Stimulated activated CD4-positive, alpha-beta T cell treated with anti-CD3 and anti-CD28 coated beads, Interleukin-12 subunit alpha, Interleukin-12 subunit beta, amount 100 ng/mL, for 4 hours (primary cell): ENCODE measurements at regions not wholly inside any gene's neighbourhood (a gene's known extent, or its start where the extent isn't known, plus 50 kb on each side); places are given as distances from the start of the nearest gene placed in this dataset.
"Not testable (repeated sequence)": the region's sequence is repeated elsewhere in the genome, so short reads cannot be mapped to it uniquely, and the experiment has no call there.

Experiments used
- DNase-seq: peaks from one replicate; pipeline ENCODE4 v3.0.0-alpha.2; 2020

- no peak for DNase-seq
Measured at GRCh38 chr3:15851735-15852134, 54.0 kb upstream of the ANKRD28 start.

GRCh38 chr3:15858547-15859506, 61.0 kb upstream of the ANKRD28 start:
- DNase-seq: peak; percentile 47

DNA sequence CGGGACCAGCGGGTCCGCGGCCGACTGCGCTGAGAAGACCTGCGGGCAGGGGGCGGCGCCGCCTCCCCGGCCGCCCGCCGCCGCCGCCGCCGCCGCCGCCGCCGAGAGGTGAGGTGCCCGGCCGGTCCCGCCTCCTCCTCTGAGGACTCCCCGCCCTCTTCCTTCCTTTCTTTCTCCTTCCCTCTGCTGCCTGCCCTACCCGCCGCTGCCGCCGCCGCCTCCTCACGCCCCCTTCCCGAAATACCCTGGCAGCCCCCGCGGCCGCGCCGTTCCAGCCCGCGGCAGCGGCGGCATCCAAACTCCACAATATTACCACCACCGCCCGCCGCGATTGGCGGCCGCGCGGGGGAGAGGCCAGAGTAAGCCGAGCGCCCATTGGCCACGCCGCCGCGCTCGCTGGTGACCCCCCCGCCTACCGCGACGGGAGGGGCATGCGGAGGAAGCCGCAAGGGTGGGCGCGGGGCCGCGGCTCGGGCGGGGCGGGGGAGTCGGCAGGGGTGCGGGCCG, 61.8 kb upstream of the ANKRD28 start:
- DNase-seq: peak; percentile 76

DNA sequence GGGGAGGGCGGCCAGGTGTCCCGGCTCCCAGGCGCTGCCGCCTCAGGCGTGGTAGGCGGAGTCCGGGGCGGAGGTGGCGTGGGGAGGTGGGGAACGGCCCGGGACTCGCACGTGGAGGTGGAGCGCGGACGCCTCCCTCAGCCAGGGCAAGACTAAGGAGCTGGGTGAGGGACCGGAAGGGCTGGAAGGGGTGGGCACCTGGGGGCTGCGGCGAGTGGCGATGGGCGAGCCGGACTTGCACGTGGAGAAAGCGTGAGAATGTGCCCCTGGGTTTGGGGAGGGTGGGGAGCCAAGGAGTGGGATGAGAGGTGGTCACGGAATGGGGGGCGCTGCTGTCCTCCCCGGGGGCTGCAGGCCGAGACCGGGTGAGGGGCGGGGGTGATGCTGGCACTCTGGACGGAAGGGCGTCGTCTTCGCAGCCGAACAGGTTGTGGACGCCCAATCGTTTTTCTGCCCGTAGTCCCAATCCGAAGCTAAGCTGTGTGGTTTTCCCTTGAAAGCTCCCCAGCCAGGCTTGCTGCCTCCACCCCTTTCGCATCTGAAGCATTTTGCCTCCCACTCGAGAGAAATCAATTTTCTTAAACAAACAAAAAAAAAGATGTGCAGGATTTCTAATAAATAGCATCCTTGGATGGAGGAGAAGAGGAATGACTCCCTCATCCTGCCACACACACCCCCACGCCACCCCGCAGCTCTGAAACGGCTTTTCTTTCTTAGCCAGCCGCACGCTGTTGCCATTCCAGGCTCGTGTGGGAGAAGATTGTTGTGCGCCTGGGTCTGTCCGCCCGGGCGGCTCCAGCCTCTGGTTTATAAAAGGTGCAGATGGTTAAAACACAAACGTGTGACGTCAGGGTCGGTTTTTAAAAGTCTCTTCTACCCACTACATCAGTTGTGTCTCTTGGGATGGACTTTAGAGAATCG, 62.5 kb upstream of the ANKRD28 start:
- peak; percentile 36 for DNase-seq

DNA sequence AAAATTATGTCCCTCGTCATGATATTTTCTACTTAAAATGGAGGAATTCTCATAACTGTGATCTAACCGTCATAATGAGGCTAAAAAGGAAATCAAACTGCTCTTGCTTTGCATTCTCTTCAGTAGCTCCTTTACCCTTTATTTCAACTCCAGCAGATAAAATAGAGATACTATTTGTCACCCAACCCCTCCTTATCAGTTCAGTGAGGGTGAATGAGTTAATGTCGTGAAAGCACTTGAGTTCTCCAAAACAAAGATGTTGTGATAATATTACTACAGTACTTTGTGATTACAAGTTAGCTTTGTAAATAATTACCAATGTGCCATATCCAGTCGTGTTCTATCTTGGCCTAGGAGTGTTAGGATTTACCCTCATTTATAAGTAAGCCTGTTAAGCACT, 63.4 kb upstream of the ANKRD28 start:
- DNase-seq: no peak

DNA sequence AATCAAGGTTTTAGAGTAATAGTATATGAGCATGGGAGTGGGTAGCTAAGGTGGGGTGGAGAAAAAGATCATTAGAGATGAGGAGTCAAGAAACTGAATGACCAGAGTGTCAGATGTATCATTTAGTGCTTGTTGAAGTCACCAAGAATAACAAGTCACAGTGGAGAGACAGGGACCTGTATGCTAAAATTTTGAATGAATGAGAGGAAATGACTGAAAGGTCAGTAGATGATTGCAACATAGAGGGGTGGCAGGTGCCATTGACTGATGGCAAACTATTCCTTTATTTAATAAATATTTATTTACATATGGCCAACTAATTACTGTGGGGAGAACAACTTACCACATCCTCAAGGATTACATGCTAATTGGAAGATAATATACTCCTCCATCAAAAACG, 75.0 kb upstream of the ANKRD28 start:
- no peak for DNase-seq

- DNase-seq: no peak
Measured at GRCh38 chr3:15873415-15873814, 75.6 kb upstream of the ANKRD28 start.

- DNase-seq: no peak
Measured at GRCh38 chr3:15875016-15875689, 77.4 kb upstream of the ANKRD28 start.

DNA sequence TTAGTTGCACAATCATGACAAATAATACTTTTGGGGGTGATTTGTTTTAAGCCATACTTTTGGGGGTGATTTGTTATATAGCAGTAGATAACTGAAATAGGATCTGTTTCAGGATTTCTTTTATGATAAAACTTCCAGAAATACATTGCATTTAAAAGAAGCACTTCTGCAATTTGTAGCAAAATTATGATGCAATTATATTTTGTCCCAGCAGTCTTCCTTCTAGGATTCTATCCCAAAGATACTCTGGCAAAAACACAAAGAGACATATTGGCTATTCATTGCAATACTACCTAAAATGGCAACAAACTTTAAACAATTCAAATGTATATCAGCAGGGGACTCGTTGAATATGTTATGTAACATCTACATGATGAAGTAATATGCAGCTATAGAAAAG, 78.9 kb upstream of the ANKRD28 start:
- no peak for DNase-seq

DNA sequence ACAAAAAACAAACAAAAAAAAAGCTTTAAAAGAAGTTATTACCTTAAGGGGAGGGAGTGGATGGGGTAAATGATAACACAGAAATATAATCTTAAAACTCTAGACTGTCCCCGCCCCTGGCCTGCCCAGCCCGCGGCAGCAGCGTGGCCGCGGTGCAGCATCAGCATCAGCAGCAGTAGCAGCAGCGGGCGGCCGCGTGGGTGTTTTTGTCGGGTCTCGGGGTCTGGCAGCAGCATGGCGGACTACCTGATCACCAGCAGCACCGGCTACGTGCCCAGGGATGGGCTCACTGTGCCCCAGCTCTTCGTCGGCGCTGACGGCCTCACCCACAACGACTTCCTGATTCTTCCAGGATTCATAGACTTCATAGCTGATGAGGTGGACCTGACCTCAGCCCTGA, 80.0 kb upstream of the ANKRD28 start:
- no peak for DNase-seq

GRCh38 chr3:15879787-15880186, 82.0 kb upstream of the ANKRD28 start:
- DNase-seq: not testable (repeated sequence)

- no peak for DNase-seq
Measured at GRCh38 chr3:15882577-15882976, 84.8 kb upstream of the ANKRD28 start.

DNA sequence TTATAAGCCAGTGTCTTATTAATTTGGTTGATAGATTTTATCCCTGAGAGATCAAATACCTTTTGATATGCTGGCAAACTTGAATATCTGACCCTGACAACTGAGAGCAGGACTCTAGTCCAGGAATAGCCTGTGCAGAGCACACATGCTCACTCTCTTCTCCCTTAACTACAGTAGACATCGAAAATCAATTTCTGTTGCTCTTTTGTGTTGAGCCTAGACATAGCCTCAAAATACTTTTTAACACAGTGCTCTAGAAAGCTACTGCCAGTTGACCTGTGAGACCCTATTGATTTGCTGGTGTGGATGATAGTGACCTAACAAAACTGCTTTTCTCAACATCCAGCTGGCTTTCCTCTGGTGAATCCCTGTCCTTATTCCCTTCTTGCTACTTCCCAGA, 86.4 kb upstream of the ANKRD28 start:
- no peak for DNase-seq

DNA sequence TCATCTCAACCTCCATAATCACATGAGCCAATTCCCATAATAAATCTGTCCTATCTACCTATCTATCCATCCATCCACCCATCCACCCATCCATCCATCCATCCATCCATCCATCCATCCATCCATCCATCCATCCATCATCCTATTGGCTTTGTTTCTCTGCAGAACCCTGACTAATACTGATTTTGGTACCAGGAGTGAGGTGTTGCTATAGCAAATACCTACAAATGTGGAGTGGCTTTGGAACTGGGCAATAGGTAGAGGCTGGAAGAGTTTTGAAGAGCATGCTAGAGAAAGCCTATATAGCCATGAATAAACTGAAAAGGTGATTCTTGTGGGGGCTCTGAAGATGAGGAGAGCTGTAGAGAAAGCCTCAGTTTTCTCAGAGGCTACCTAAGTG, 88.7 kb upstream of the ANKRD28 start:
- DNase-seq: no peak

DNA sequence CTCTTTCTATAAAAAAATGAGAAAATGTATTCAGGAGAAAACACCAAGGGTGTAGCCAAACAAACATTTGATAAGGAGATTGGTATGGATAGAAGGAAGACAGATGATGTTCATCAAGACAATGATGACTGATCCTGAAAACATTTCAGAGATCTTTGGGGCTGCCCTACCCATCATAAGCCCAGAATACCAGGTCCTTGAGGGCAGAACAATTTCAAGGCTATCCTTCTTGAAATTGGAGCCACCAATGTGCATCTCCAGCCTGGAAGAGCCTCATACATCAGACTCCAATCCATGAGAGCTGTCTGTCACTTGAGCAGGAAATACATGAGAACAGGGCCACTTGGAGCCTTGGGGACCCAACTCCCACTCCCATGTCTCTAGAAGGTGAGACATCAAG, 89.5 kb upstream of the ANKRD28 start:
- DNase-seq: no peak

DNA sequence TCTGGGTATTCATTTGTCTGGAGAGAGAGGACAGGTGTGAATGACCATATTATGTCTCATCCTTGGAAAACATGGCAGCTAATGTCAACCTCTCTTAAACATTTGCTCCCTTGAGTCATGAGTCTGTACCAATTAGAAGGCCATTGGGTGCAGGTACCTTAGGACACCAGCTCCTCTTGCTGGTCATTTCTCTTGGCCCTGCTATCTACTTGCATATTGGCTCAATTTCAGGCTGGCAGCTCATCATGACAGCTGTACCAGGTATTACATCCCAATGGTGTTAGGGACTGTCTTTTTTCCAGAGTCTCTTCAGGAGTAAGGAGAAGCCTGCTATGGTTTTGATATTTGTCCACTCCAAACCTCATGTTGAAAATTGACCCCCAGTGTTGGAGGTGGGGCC, 92.2 kb upstream of the ANKRD28 start:
- no peak for DNase-seq

GRCh38 chr3:15892311-15893227, 94.8 kb upstream of the ANKRD28 start:
- no peak for DNase-seq

GRCh38 chr3:15894382-15894781, 96.6 kb upstream of the ANKRD28 start:
- DNase-seq: no peak

GRCh38 chr3:15896500-15896899, 98.7 kb upstream of the ANKRD28 start:
- DNase-seq: no peak

DNA sequence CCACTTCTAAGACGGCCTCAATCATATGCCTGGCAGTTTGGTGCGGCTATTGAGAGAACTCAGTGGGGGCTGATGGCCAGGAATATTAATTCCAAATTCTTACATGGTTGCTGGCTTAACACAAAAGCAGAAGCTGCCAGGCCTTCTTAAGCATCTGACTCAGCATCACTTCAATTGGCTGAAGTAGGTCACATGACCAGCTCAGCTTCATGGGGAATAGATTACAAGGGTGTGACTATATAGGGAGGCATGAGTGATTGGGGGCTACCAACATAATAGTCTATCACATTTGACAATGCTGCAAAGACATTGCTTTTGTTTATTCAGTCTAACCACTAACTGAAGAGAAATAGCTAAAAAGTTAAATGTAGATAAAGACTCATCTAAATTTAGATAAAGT, 101.6 kb upstream of the ANKRD28 start:
- DNase-seq: no peak

- DNase-seq: no peak
Measured at GRCh38 chr3:15903164-15903563, 105.4 kb upstream of the ANKRD28 start.
